HL-60 (cell line): ENCODE measurements at regions not wholly inside any gene's neighbourhood (a gene's known extent, or its start where the extent isn't known, plus 50 kb on each side); places are given as distances from the start of the nearest gene placed in this dataset.

ENCODE experiments used
- DNase-seq, 2 experiments: peaks; one replicate each; pipeline ENCODE4 v3.0.0-alpha.2; 2010 to 2020; ENCODE audit warnings: low read depth in 1 of 2, low spot score in 1 of 2
- H3K27ac ChIP-seq: fragments of 250-450 bp; sonication (Bioruptor Pico); replicated peaks from 2 replicates; pipeline ENCODE4 v1.5.1; 2020; ENCODE audit warnings: mild to moderate bottlenecking, moderate library complexity
- H3K27me3 ChIP-seq: fragments of 250-450 bp; sonication (Bioruptor Pico); 2 replicates; pipeline ENCODE4 v1.5.1; 2021; ENCODE audit warnings: mild to moderate bottlenecking, moderate library complexity; ENCODE audit not compliant: insufficient read depth, poor library complexity, severe bottlenecking
- H3K4me3 ChIP-seq: replicated peaks from 2 replicates; pipeline ENCODE4 v1.5.1; 2011; ENCODE audit warnings: mild to moderate bottlenecking, control low read depth, low read length; ENCODE audit not compliant: insufficient read depth
- GABPA ChIP-seq: IDR thresholded peaks from 2 replicates; pipeline ENCODE4 v1.6.1; 2012; ENCODE audit warnings: low read depth
- POLR2AphosphoS5 ChIP-seq: IDR thresholded peaks from 2 replicates; pipeline ENCODE4 v1.6.1; 2012; ENCODE audit warnings: low read depth
- SPI1 ChIP-seq: IDR thresholded peaks from 2 replicates; pipeline ENCODE4 v1.6.1; 2012; ENCODE audit warnings: low read depth, mild to moderate bottlenecking, borderline replicate concordance
- TF ChIP-seq, protein P1 (sequence below): IDR thresholded peaks from one replicate; pipeline ENCODE4 v1.5.1; 2011; ENCODE audit warnings: low read length, control low read depth, inconsistent platforms; ENCODE audit not compliant: insufficient read depth
- TF ChIP-seq, protein P2 (sequence below): IDR thresholded peaks from 2 replicates; pipeline ENCODE4 v1.6.1; 2012; ENCODE audit warnings: low read depth; ENCODE audit not compliant: insufficient replicate concordance

DNA sequence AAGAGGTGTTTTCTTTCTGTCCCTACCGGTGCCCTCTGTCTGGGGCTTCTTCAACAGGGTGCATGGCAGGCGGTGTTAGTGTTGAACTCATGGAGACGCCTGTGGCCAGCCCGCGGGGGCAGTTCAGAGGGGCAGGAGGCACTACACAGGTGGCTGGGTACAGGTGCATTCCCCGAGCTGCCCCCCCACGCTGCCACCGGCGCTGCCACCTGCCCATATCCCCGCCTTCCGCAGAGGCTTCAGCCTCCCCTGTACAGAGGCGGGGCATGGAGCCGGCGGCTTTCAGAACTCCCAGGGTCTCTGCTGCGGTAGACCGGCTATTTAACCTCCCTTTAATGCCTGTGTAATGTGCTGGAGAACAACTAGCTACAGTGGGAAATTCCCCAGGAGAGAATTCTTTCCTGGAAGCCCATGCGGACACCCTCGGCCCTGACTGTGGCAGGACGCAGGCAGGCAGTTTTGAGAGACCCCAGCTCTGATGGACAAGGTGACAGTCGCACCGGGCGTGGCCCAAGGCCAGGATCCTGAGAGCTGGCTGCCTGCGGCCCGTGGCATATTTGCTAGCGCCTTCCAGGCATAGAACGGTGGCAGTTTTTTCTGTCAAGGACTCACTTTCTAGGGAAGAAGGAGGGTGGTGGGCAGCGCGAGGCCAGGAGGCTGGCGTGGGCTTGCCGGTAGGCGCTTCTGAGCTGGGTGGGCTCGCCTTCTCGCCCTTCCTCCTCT is 53.7 kb upstream of the ZNF32 start:
- Histone ChIP-seq H3K27me3 (peaks cover 2% of the 10 kb centered on the region), H3K4me3 (no peak overlapping the region), H3K27ac (no peak overlapping the region)
- no peak for DNase-seq
- TF ChIP-seq, protein P1, sequence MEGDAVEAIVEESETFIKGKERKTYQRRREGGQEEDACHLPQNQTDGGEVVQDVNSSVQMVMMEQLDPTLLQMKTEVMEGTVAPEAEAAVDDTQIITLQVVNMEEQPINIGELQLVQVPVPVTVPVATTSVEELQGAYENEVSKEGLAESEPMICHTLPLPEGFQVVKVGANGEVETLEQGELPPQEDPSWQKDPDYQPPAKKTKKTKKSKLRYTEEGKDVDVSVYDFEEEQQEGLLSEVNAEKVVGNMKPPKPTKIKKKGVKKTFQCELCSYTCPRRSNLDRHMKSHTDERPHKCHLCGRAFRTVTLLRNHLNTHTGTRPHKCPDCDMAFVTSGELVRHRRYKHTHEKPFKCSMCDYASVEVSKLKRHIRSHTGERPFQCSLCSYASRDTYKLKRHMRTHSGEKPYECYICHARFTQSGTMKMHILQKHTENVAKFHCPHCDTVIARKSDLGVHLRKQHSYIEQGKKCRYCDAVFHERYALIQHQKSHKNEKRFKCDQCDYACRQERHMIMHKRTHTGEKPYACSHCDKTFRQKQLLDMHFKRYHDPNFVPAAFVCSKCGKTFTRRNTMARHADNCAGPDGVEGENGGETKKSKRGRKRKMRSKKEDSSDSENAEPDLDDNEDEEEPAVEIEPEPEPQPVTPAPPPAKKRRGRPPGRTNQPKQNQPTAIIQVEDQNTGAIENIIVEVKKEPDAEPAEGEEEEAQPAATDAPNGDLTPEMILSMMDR, result no peak

DNA sequence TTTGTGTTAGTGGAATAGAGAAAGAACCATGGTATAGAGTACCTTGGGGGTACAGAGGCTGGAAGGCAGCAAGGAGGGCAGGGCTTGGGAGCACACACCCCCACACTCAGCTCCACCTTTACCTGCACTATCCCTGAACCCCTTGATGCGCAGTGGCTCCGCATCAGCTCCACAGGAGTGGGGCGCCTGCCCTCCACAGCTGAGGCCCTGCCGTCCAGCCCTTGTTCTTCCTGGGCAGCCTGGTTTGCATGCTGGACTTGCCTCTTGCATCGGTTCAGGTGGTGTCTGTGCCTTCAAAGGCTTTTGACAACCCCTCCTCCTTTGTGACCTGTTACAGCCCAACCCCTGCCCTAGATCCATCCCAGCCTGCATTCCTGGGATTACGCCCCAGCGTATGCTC is 52.6 kb upstream of the ZNF32 start:
- H3K27ac ChIP-seq, result no peak overlapping the region
- H3K27me3 ChIP-seq, result peaks cover 2% of the 10 kb centered on the region
- no peak for TF ChIP-seq GABPA
- TF ChIP-seq SPI1, result no peak
- TF ChIP-seq, protein P2, sequence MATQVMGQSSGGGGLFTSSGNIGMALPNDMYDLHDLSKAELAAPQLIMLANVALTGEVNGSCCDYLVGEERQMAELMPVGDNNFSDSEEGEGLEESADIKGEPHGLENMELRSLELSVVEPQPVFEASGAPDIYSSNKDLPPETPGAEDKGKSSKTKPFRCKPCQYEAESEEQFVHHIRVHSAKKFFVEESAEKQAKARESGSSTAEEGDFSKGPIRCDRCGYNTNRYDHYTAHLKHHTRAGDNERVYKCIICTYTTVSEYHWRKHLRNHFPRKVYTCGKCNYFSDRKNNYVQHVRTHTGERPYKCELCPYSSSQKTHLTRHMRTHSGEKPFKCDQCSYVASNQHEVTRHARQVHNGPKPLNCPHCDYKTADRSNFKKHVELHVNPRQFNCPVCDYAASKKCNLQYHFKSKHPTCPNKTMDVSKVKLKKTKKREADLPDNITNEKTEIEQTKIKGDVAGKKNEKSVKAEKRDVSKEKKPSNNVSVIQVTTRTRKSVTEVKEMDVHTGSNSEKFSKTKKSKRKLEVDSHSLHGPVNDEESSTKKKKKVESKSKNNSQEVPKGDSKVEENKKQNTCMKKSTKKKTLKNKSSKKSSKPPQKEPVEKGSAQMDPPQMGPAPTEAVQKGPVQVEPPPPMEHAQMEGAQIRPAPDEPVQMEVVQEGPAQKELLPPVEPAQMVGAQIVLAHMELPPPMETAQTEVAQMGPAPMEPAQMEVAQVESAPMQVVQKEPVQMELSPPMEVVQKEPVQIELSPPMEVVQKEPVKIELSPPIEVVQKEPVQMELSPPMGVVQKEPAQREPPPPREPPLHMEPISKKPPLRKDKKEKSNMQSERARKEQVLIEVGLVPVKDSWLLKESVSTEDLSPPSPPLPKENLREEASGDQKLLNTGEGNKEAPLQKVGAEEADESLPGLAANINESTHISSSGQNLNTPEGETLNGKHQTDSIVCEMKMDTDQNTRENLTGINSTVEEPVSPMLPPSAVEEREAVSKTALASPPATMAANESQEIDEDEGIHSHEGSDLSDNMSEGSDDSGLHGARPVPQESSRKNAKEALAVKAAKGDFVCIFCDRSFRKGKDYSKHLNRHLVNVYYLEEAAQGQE, result no peak
- no peak for TF ChIP-seq POLR2AphosphoS5
- TF ChIP-seq, protein P1, result no peak
- H3K4me3 ChIP-seq, result no peak overlapping the region
- DNase-seq, result no peak

DNA sequence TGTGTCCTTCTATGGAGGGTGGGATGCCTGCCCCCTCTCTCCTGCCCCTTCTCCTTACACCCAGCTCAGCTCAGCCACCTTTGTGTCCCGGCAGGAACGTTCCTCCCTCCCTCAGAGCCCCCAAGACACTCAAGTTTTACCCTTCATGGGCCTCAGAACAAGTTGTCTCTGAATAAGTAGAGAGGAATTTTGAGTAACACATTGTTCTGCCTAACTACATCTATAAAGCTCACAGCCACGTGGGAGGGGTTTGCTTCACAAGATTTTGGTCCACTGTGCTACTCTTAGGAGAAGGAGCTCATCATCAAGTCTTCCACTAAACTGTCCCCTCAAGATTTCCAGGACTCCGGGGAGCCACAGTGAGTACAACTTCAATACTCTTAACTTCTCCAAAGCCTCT is 51.6 kb upstream of the ZNF32 start:
- TF ChIP-seq, protein P2, result no peak
- no peak for TF ChIP-seq SPI1
- no peak for TF ChIP-seq POLR2AphosphoS5
- no peak for TF ChIP-seq GABPA
- TF ChIP-seq, protein P1, result no peak
- DNase-seq, result no peak

DNA sequence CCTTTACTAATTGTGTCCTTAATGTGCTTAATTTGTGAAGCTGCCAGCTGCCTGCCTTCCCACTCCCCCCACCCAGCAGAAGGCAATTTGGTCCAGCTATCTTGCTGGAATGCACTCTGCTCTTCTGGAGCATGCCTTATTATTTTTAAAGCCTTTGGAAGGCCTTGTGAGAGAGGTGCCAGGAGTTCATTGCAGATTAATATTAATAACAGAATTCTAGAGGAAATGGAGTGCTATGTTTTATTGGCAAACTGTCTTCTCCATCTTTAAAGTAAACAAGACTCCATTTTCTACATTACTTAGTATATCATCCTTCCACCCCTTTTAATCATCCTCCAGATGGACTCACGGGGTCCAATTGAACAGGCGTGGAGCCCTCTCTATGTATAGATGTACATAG is 50.8 kb upstream of the ZNF32 start:
- TF ChIP-seq, protein P2, result no peak
- TF ChIP-seq POLR2AphosphoS5, result no peak
- no peak for TF ChIP-seq SPI1
- TF ChIP-seq, protein P1, result no peak
- TF ChIP-seq GABPA, result no peak
- DNase-seq, result no peak
- H3K4me3 ChIP-seq, result no peak overlapping the region
- H3K27ac ChIP-seq, result no peak overlapping the region
- peaks cover 4% of the 10 kb centered on the region for H3K27me3 ChIP-seq

More for the DNA sequence above, 51.6 kb upstream of the ZNF32 start:
- Histone ChIP-seq H3K27me3 (peaks cover 3% of the 10 kb centered on the region), H3K4me3 (no peak overlapping the region), H3K27ac (no peak overlapping the region)
